ENCODE measurements at regions not wholly inside any gene's neighbourhood (a gene's known extent, or its start where the extent isn't known, plus 50 kb on each side); places are given as distances from the start of the nearest gene placed in this dataset.

- Histone ChIP-seq H3K4me3 (ENCODE audit: low read length) (no peak overlapping the region), H3K36me3 (ENCODE audit: control insufficient read depth in 2 of 3, insufficient read depth in 3 of 3, low read length in 3 of 3) (no peaks in the 10 kb centered on the region), H3K27me3 (ENCODE audit: control insufficient read depth in 2 of 2, insufficient read depth in 2 of 2, low read length in 2 of 2) (no peaks in the 10 kb centered on the region), H3K4me1 (ENCODE audit: control insufficient read depth in 2 of 2, insufficient read depth in 2 of 2, low read length in 2 of 2) (no peaks in the 10 kb centered on the region), H3K9me3 (ENCODE audit: control insufficient read depth in 2 of 3, low read length in 3 of 3) (peaks cover 0 to 9% (median 0%) of the 10 kb centered on the region in 3 experiments), H3K27ac (ENCODE audit: low read depth, low read length) (no peak overlapping the region)
- POLR2A ChIA-PET = no interaction called here
- Mint-ChIP-seq H3K27ac (no peak overlapping the region), H3K9me3 (peaks cover 8 to 36% (median 16%) of the 10 kb centered on the region in 11 donors), H3K4me1 (no peaks in the 10 kb centered on the region), H3K27me3 (peaks cover 15 to 49% (median 21%) of the 10 kb centered on the region in 5 donors), H3K4me3 (no peak overlapping the region), H3K36me3 (peaks cover 0 to 11% (median 4%) of the 10 kb centered on the region in 5 donors)
- intact Hi-C loops (cut with micrococcal nuclease) = no loop called here
- DNase-seq = no peak
- no peak for ATAC-seq
- CTCF ChIA-PET = interaction anchor here (1.0 kb wide), 1 partner anchor 24 kb away, joined by 3 read pairs; no protein-coding TSS in a partner anchor
Observed at GRCh38 chr22:44423556-44424358, 74.3 kb downstream of the RTL6 start.

DNA sequence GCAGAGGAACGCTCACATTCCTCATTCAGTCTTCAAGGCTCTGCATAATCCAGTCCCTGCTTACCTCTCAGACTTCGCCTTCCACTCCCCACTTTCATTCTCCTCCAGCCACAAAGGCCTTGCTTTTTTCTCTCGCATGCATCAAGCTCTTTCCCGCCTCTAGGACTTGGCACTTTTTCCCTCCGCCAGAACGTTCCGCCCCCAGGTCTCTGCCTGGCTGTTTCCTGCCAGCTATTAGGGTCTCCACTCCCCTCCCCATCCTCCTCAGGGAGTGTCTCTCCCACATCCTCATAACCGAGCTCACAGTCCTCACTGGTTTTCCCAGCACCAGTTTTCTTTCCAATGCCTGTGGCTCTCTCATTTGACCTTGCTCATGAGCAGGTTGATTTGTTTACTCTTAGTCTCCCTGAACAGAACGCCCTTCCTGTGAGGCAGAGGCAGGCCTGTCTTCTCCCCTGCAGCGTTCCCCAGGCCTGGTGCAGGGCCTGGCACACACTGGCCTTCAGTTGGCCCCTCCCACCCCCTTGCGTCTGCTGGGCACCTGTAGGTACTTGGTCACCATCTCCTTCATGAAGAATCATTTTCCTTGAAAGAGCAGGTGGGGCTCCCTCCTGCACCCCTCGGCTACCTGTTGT is 75.2 kb downstream of the RTL6 start:
- H3K36me3 ChIP-seq (ENCODE audit: control insufficient read depth in 2 of 3, insufficient read depth in 3 of 3, low read length in 3 of 3) = no peaks in the 10 kb centered on the region
- H3K4me3 Mint-ChIP-seq = no peak overlapping the region
- POLR2A ChIA-PET = no interaction called here

DNA sequence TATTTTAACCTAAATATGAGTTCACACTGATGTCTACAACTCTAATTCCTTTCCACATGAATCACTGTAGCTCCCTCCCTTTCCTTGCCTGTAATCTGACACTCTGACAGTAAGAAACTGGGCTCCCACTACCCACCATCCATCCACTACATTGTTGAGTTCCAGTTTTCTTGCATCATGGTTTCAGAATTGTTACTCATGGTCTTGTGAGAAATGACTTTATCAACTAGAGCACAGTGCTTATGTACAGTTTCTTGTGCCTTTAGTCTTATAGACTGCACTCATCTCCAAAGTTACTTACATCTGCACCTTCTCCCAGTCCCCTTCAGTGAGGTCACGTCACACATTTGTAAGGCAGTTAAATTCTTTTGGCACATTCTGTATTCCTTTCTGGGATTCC is 78.6 kb downstream of the RTL6 start:
- intact Hi-C loops (cut with micrococcal nuclease) = no loop called here
- Mint-ChIP-seq H3K27me3 (peaks cover 24 to 49% (median 33%) of the 10 kb centered on the region in 5 donors), H3K4me3 (no peak overlapping the region), H3K4me1 (no peaks in the 10 kb centered on the region), H3K36me3 (peaks cover 0 to 11% (median 4%) of the 10 kb centered on the region in 5 donors), H3K27ac (no peak overlapping the region), H3K9me3 (peaks cover 8 to 45% (median 16%) of the 10 kb centered on the region in 11 donors)
- DNase-seq (no peak), ATAC-seq (no peak)
- Histone ChIP-seq H3K4me3 (ENCODE audit: low read length) (no peak overlapping the region), H3K4me1 (ENCODE audit: control insufficient read depth in 2 of 2, insufficient read depth in 2 of 2, low read length in 2 of 2) (no peaks in the 10 kb centered on the region), H3K27ac (ENCODE audit: low read depth, low read length) (no peak overlapping the region), H3K27me3 (ENCODE audit: control insufficient read depth in 2 of 2, insufficient read depth in 2 of 2, low read length in 2 of 2) (no peaks in the 10 kb centered on the region), H3K36me3 (ENCODE audit: control insufficient read depth in 2 of 3, insufficient read depth in 3 of 3, low read length in 3 of 3) (no peaks in the 10 kb centered on the region), H3K9me3 (ENCODE audit: control insufficient read depth in 2 of 3, low read length in 3 of 3) (peaks cover 0 to 9% (median 0%) of the 10 kb centered on the region in 3 experiments)
- ChIA-PET CTCF (interaction anchor here (0.6 kb wide), 1 partner anchor 126 kb away, joined by 4 read pairs; no protein-coding TSS in a partner anchor), POLR2A (no interaction called here)

More for the DNA sequence above, 75.2 kb downstream of the RTL6 start:
- DNase-seq (no peak), ATAC-seq (no peak)
- Mint-ChIP-seq H3K4me1 (no peaks in the 10 kb centered on the region), H3K27ac (no peak overlapping the region), H3K9me3 (peaks cover 8 to 39% (median 16%) of the 10 kb centered on the region in 11 donors), H3K27me3 (peaks cover 18 to 48% (median 26%) of the 10 kb centered on the region in 5 donors), H3K36me3 (peaks cover 0 to 11% (median 4%) of the 10 kb centered on the region in 5 donors)
- Histone ChIP-seq H3K4me1 (ENCODE audit: control insufficient read depth in 2 of 2, insufficient read depth in 2 of 2, low read length in 2 of 2) (no peaks in the 10 kb centered on the region), H3K4me3 (ENCODE audit: low read length) (no peak overlapping the region), H3K27ac (ENCODE audit: low read depth, low read length) (no peak overlapping the region), H3K9me3 (ENCODE audit: control insufficient read depth in 2 of 3, low read length in 3 of 3) (peaks cover 0 to 9% (median 0%) of the 10 kb centered on the region in 3 experiments), H3K27me3 (ENCODE audit: control insufficient read depth in 2 of 2, insufficient read depth in 2 of 2, low read length in 2 of 2) (no peaks in the 10 kb centered on the region)
- intact Hi-C loops (cut with micrococcal nuclease) = no loop called here
- CTCF ChIA-PET = no interaction called here

DNA sequence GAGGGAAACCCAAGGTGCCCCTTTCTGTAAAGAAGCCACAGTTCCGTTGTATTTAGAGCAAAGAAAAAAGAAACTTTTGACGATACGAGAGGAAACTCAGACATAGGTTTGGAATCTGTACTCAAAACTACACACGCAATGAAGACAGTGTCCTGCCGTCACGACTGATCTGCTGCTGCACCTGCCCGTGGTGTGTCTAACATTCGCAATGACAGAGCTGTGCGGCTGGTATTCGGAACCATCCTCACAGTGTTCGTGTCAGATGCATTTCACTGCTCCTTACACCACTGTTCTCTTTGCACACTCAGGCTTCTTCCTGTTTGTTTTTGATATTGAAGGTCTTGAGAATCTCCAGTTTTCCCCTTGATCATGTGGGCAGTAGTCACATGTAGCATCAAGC is 84.8 kb downstream of the RTL6 start:
- Histone ChIP-seq H3K4me1 (ENCODE audit: control insufficient read depth in 2 of 2, insufficient read depth in 2 of 2, low read length in 2 of 2) (no peaks in the 10 kb centered on the region), H3K27me3 (ENCODE audit: control insufficient read depth in 2 of 2, insufficient read depth in 2 of 2, low read length in 2 of 2) (no peaks in the 10 kb centered on the region), H3K36me3 (ENCODE audit: control insufficient read depth in 2 of 3, insufficient read depth in 3 of 3, low read length in 3 of 3) (no peaks in the 10 kb centered on the region), H3K27ac (ENCODE audit: low read depth, low read length) (no peak overlapping the region), H3K9me3 (ENCODE audit: control insufficient read depth in 2 of 3, low read length in 3 of 3) (no peaks in the 10 kb centered on the region), H3K4me3 (ENCODE audit: low read length) (no peak overlapping the region)
- POLR2A ChIA-PET = no interaction called here
- Mint-ChIP-seq H3K27ac (no peak overlapping the region), H3K9me3 (peaks cover 0 to 6% (median 0%) of the 10 kb centered on the region in 11 donors), H3K4me1 (no peaks in the 10 kb centered on the region), H3K27me3 (peaks cover 7 to 16% (median 13%) of the 10 kb centered on the region in 5 donors), H3K36me3 (no peaks in the 10 kb centered on the region), H3K4me3 (no peak overlapping the region)
- CTCF ChIA-PET = no interaction called here
- ATAC-seq = no peak
- no peak for DNase-seq
- intact Hi-C loops (cut with micrococcal nuclease) = no loop called here

- Mint-ChIP-seq H3K9me3 (peaks cover 0 to 4% (median 0%) of the 10 kb centered on the region in 11 donors), H3K27ac (no peak overlapping the region), H3K4me1 (no peaks in the 10 kb centered on the region), H3K4me3 (no peak overlapping the region), H3K27me3 (peaks cover 1 to 11% (median 6%) of the 10 kb centered on the region in 5 donors), H3K36me3 (no peaks in the 10 kb centered on the region)
- ChIA-PET POLR2A (no interaction called here), CTCF (no interaction called here)
- H3K36me3 ChIP-seq (ENCODE audit: control insufficient read depth in 2 of 3, insufficient read depth in 3 of 3, low read length in 3 of 3) = no peaks in the 10 kb centered on the region
- no peaks in the 10 kb centered on the region for H3K4me1 ChIP-seq (ENCODE audit: control insufficient read depth in 2 of 2, insufficient read depth in 2 of 2, low read length in 2 of 2)
- DNase-seq (no peak), ATAC-seq (no peak)
- H3K9me3 ChIP-seq (ENCODE audit: control insufficient read depth in 2 of 3, low read length in 3 of 3) = no peaks in the 10 kb centered on the region
- H3K4me3 ChIP-seq (ENCODE audit: low read length) = no peak overlapping the region
- intact Hi-C loops (cut with micrococcal nuclease) = no loop called here
- no peak overlapping the region for H3K27ac ChIP-seq (ENCODE audit: low read depth, low read length)
- no peaks in the 10 kb centered on the region for H3K27me3 ChIP-seq (ENCODE audit: control insufficient read depth in 2 of 2, insufficient read depth in 2 of 2, low read length in 2 of 2)
Observed at GRCh38 chr22:44412136-44412731, 85.8 kb downstream of the RTL6 start.

DNA sequence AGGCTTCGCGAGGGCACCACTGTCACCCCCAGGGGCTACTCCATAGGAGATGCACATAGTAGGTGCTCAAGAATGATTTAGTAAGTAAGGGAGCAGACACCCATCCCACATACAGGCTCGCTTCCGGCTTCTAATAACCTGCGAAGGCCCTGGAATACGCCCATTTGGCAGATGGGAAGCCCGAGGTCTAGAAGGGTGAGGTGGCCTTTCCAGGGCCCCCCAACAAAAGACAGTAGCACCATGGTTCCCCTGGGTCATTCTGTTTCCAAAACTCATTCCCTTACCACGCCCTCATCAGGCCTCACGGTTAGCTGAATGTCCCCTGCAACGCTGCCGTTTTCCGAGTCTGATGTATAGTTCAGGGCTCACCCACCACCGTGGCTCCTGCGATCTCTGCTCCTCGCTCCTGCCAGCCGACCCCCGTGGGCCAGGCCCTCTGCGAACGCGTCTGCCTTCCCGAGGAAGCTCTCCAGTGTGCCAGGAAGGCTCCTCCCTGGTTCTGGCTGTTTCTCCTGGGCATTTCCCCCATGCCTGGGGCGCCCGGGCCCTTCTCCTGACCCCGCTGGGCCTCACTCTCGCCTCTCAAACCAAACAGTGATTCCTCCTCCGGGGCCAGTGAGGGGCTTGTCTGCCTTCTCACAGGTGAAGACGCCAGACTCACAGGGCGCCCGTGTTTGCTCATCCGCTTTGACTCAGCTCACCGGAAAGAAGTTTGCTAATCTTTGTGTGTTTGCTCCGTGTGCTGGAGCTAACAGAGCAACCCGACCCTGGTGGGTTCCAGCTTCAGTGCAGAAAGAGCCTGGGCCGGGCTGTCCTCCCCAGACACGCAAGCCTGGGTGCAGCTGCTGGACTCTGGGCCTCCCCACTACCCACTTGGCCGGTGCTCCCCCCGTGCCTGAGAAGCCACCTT is 86.6 kb downstream of the RTL6 start:
- Histone ChIP-seq H3K36me3 (ENCODE audit: control insufficient read depth in 2 of 3, insufficient read depth in 3 of 3, low read length in 3 of 3) (no peaks in the 10 kb centered on the region), H3K27me3 (ENCODE audit: control insufficient read depth in 2 of 2, insufficient read depth in 2 of 2, low read length in 2 of 2) (no peaks in the 10 kb centered on the region), H3K9me3 (ENCODE audit: control insufficient read depth in 2 of 3, low read length in 3 of 3) (no peaks in the 10 kb centered on the region), H3K4me1 (ENCODE audit: control insufficient read depth in 2 of 2, insufficient read depth in 2 of 2, low read length in 2 of 2) (no peaks in the 10 kb centered on the region), H3K4me3 (ENCODE audit: low read length) (no peak overlapping the region), H3K27ac (ENCODE audit: low read depth, low read length) (no peak overlapping the region)
- peaks cover 0 to 4% (median 0%) of the 10 kb centered on the region in 11 donors for H3K9me3 Mint-ChIP-seq
- no peak overlapping the region for H3K4me3 Mint-ChIP-seq
- H3K27me3 Mint-ChIP-seq = peaks cover 0 to 9% (median 4%) of the 10 kb centered on the region in 5 donors
- no peak for DNase-seq
- ChIA-PET POLR2A (no interaction called here), CTCF (no interaction called here)
- H3K27ac Mint-ChIP-seq = no peak overlapping the region
- intact Hi-C loops (cut with micrococcal nuclease) = no loop called here
- H3K4me1 Mint-ChIP-seq = no peaks in the 10 kb centered on the region
- no peak for ATAC-seq
- no peaks in the 10 kb centered on the region for H3K36me3 Mint-ChIP-seq
